GM18868 (cell line): ENCODE measurements at regions not wholly inside any gene's neighbourhood (a gene's known extent, or its start where the extent isn't known, plus 50 kb on each side); places are given as distances from the start of the nearest gene placed in this dataset.
A peak's percentile ranks its signal among the peaks of the same experiment; 100 is the strongest.
"Not testable (repeated sequence)": the region's sequence is repeated elsewhere in the genome, so short reads cannot be mapped to it uniquely, and the experiment has no call there.

Source experiments
- ATAC-seq: cut with Tn5 transposase; IDR thresholded peaks from one replicate; pipeline ENCODE4 v1.9.1; 2021; ENCODE audit warnings: mild to moderate bottlenecking, moderate library complexity; ENCODE audit not compliant: unreplicated experiment

DNA sequence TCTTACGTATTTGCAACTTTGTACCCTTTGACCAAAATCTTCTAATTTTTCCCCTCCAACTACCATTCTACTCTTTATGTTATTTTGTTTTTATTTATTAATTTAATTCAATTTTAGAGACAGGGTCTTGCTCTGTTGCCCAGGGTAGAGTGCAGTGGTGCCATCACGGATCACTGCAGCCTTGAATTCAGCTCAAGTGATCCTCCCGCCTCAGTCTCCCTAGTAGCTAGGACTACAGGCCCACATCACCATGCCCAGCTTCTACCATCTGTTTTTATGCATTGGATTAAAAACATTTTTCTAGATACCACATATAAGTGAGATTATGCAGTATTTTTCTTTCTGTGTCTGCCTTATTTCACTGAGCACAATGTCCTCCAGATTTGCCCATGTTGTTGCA, 2912.5 kb downstream of the RPIA start:
- not testable (repeated sequence) for ATAC-seq

DNA sequence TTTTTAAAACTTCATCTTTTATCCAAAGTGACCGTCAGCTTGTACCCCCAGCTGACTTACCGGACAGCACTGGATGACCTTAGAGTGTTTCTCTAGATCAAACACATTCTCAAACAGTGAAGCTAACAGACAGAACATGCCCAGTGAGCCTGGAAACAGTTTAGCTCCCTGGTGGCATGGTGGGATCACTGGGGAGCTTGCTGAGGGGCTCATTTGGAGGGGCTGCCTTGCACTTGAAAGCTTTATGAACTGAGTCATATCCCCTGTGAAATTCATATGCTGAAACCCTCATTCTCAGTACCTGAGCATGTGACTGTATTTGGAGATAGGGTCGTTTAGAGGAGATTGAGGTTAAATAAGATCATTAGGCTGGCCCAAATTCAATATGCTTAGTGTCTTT, 2913.2 kb downstream of the RPIA start:
- not testable (repeated sequence) for ATAC-seq

DNA sequence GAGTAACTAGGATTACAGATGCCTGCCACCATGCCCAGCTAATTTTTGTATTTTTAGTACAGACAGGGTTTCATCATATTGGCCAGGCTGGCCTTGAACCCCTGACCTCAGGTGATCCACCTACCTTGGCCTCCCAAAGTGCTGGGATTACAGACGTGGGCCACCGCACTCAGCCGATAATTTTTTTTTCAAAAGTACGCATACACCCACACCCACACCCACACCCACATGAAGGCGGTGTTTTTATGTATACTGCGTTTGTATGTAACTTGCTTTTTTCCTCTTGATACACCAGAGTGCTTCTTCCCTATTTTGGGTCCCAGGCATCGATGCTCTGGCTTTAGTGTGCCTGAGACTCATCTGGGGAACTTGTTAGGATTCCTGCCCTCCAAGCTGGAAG, 2932.3 kb downstream of the RPIA start:
- ATAC-seq, result not testable (repeated sequence)

DNA sequence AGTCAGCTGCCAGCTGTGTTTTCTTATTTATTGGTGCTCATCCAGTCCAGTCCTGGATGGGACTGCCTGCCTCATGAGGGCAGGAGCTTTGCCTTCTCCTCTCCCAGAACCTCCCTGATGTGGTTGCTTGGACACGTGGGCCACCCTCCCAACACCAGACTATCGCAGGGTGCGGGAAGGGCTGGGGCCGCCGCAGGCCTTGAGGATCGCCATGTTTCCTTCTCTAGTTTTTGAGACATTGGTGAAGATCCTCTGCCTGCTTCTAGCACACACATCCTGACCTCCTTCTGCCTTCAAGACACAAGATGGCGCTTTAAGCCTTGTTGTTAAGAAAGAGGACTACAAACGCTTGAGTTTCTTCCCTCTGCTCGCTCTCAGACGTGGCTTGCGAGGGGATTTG, 2937.0 kb downstream of the RPIA start:
- not testable (repeated sequence) for ATAC-seq

DNA sequence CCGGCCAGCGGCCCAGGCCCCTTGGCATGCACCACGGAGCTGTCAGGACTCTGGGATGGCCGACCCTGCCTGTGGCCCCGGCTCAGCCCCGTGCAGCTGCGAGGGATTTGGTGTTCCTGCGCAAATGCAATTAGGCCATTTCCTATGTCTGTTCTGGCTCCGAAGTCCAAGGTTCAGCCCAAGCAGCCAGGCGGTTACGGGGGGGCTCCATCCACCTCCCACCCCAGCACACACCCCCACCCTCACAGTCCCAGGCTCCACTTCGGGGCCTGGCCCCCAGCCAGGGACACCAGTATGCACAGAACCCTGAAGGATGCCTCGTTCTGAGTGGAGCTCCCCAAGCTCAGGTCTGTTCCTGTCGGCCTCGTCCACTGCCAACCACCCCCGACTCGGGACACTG, 2965.7 kb downstream of the RPIA start:
- not testable (repeated sequence) for ATAC-seq

DNA sequence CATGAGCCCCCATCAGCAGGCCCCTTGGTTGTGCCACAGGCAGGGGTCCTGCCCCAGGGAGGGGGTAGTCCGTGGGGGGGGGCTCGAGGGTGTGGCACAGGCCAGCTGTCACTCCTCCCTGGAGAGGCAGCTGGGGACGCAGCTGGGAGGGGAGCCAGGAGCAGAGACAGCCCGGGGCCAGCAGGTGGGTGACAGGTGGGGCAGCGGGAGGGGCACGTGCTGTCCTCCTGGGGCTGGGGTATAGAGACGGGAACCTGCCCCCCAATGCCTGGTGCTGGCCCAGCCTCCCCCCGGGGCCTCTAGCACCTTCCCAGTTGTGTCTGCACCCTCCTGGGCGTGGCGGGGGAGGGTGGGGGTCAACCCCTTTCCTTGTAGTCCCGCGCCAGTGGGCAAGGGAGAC, 2966.9 kb downstream of the RPIA start:
- ATAC-seq, result not testable (repeated sequence)

DNA sequence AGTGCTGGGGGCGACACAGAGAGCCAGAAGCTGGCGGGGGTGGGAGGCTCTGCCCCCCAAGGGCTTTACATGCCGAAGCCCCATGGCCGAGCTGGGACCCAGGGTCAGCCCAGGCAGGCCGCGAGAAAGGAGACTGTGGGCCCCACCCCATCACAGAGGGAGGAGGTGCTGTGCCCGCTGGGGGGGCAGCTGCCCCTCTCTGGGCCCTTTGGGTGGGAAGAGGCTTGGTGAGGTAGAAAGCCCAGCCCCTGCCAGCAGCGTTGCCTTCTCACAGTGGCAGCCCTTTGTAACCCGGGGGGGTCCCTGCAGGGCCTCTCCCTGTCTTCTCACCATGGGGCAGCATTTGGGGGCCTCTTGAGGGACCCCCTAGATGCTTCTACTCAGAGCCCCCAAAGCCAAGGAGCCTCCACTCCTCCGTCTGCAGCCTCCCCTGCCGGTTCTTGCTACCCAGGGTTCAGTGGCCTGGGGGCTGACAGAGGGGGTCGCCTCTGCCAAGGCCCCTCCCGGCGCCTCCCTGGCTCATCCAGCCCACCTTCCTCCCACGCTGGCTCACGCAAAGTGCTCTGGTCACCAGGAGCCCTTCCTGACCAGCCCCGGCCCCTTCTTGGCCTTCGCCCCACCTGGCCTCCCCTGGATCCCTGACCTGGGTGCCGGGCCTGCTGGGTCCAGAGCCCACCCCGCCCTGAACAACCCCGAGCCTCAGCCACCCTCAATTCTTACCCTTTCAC, 2967.9 kb downstream of the RPIA start:
- ATAC-seq, result not testable (repeated sequence)

DNA sequence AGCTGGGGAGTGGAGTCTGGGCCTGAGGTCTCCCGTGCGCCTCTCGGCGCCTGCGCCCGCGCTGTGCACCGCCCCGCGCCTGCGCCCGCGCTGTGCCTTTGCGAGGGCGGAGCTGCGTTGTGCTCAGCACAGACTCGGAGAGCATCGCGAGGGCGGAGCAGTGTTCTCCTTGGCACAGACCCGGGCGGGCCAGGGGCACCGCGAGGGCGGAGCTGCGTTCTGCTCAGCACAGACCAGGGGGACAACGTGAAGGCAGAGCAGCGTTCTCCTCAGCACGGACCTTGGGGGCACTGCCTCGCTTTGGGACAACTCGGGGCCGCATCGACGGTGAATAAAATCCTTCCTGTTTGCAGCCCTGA, 2968.4 kb downstream of the RPIA start:
- peak; percentile 100 for ATAC-seq

DNA sequence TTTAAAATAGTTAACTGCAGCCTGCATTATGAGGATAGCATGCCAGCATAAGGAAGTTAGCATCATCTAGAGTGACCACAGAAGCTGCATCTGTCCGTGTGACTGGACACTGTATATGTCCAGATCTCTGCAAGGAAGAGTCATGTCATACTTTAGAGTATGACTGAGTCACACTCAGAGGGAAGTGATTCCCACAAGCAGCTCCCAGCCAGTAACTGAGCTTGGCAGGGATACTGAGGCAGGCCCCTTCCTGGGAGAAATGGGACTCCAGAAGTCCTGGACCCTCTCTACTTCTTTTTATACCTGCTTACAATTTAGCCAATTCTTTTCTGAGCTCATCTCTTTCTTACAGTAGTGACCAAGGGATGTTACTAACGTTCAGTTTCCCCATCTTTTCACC, 2975.9 kb downstream of the RPIA start:
- not testable (repeated sequence) for ATAC-seq

DNA sequence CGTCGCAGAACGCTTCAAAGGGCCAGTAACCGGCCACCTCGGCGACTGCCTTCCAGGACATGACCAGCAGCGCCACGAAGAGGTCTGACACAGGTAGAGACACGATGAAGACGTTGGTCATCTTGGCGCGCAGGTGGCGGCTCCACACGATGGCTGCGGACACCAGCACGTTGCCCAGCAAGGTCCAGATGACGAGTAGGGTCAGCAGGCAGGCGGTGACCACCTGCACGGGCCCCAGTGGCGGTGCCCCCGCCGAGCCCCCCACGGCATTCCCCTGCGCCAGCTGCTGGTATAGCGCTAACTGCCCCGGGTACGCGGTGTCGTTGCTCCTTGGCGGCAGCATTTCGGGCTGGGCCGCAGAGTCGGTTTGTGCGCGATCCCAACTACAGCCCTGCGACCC, 2994.1 kb downstream of the RPIA start:
- ATAC-seq, result not testable (repeated sequence)

DNA sequence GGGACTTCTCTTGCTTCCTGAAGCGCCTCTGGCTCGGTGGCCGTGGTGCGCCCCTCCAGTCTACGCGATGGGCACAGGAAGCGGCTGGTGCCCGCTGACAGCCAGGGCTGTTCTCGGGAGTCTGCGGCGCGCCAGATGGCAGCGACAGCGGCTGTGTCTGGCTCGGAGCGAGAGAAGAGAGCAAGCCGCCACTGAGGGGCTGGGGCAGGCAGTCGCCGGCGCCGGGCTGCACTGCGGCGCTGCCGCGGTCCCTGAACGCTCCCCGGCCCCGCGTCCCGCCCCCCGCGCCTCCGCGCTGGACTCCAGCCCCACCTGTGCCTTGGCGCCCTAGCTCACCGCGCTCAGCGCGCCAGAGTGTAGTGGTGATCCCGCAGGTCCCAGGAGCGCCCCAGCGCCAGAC, 2994.6 kb downstream of the RPIA start:
- ATAC-seq, result not testable (repeated sequence)
